ENCODE measurements at regions not wholly inside any gene's neighbourhood (a gene's known extent, or its start where the extent isn't known, plus 50 kb on each side); places are given as distances from the start of the nearest gene placed in this dataset.

- TF ChIP-seq ZNF532 (CRISPR knock-in tag; IDR thresholded peaks at IDR 0.05; ENCODE audit: borderline replicate concordance), result no peak
Measured at GRCh38 chr1:245091171-245091621, 63.6 kb upstream of the KIF26B start (continued).

GRCh38 chr1:245090491-245091090, 64.2 kb upstream of the KIF26B start:
- ChIA-PET CTCF (no interaction called here), POLR2A (no interaction called here)
- Mint-ChIP-seq H3K27me3 (ENCODE audit: low read depth) (no peaks in the 10 kb centered on the region), H3K27ac (no peak overlapping the region), H3K9me3 (no peaks in the 10 kb centered on the region), H3K36me3 (no peaks in the 10 kb centered on the region), H3K4me3 (no peak overlapping the region), H3K4me1 (0 out of 2 replicates have a peak, but pooled peaks cover 2% of the 10 kb centered on the region)
- ATAC-seq (no peak), DNase-seq (ENCODE audit: low spot score) (no peak)
- no peak for TF ChIP-seq KAT7 (CRISPR knock-in tag; IDR thresholded peaks at IDR 0.05; ENCODE audit: borderline replicate concordance)
- no peak for TF ChIP-seq ZNF512 (CRISPR knock-in tag; IDR thresholded peaks at IDR 0.05; ENCODE audit: borderline replicate concordance)
- TF ChIP-seq GABPB1 (CRISPR knock-in tag; IDR thresholded peaks at IDR 0.05), result no peak
- no peak for TF ChIP-seq NR1H2 (CRISPR knock-in tag; IDR thresholded peaks at IDR 0.05)
- TF ChIP-seq TEAD4 (CRISPR knock-in tag; IDR thresholded peaks at IDR 0.05), result no peak
- no peak for TF ChIP-seq CTCF (IDR thresholded peaks at IDR 0.05)
- TF ChIP-seq, protein P1, sequence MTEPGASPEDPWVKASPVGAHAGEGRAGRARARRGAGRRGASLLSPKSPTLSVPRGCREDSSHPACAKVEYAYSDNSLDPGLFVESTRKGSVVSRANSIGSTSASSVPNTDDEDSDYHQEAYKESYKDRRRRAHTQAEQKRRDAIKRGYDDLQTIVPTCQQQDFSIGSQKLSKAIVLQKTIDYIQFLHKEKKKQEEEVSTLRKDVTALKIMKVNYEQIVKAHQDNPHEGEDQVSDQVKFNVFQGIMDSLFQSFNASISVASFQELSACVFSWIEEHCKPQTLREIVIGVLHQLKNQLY (CRISPR knock-in tag; IDR thresholded peaks at IDR 0.05), result no peak
- no peak for TF ChIP-seq AR (CRISPR knock-in tag; IDR thresholded peaks at IDR 0.05)
- TF ChIP-seq, protein P2, sequence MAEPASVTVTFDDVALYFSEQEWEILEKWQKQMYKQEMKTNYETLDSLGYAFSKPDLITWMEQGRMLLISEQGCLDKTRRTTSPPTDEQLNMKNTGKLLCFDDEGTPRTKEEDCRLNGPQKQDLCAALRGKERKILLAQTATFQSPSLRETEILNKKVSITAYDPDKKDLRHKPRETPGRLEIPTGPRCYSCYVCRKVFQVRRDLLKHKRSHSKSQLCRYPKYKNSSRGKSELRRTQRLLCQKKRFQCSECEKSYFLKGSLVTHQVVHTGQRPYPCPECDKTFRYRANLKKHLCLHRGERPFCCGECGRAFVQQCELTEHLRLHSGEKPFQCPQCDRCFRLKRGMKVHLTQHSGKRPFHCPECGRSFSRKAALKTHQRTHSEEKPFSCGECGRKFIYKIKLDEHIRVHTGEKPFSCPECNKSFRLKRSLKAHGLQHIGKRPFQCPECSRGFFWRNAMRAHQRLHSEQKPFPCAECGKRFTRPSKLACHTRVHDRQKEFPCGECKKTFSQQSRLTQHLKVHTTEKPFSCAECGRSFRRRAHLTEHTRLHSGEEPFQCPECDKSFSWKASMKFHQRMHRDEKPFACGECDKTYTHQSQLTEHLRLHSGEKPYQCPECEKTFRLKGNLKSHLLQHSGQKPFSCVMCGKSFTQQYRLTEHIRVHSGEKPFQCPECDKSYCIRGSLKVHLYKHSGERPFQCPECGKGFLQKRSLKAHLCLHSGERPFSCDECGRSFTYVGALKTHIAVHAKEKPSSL (CRISPR knock-in tag; conservative IDR thresholded peaks at IDR 0.05), result no peak
- TF ChIP-seq, protein P3, sequence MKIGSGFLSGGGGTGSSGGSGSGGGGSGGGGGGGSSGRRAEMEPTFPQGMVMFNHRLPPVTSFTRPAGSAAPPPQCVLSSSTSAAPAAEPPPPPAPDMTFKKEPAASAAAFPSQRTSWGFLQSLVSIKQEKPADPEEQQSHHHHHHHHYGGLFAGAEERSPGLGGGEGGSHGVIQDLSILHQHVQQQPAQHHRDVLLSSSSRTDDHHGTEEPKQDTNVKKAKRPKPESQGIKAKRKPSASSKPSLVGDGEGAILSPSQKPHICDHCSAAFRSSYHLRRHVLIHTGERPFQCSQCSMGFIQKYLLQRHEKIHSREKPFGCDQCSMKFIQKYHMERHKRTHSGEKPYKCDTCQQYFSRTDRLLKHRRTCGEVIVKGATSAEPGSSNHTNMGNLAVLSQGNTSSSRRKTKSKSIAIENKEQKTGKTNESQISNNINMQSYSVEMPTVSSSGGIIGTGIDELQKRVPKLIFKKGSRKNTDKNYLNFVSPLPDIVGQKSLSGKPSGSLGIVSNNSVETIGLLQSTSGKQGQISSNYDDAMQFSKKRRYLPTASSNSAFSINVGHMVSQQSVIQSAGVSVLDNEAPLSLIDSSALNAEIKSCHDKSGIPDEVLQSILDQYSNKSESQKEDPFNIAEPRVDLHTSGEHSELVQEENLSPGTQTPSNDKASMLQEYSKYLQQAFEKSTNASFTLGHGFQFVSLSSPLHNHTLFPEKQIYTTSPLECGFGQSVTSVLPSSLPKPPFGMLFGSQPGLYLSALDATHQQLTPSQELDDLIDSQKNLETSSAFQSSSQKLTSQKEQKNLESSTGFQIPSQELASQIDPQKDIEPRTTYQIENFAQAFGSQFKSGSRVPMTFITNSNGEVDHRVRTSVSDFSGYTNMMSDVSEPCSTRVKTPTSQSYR (CRISPR knock-in tag; IDR thresholded peaks at IDR 0.05), result no peak
